HG03025 (cell line): ENCODE measurements at regions not wholly inside any gene's neighbourhood (a gene's known extent, or its start where the extent isn't known, plus 50 kb on each side); places are given as distances from the start of the nearest gene placed in this dataset.
"Not testable (repeated sequence)": the region's sequence is repeated elsewhere in the genome, so short reads cannot be mapped to it uniquely, and the experiment has no call there.

Experiments
- ATAC-seq: cut with Tn5 transposase; IDR thresholded peaks from one replicate; pipeline ENCODE4 v1.9.1; 2021; ENCODE audit warnings: mild to moderate bottlenecking, moderate library complexity; ENCODE audit not compliant: unreplicated experiment, low FRiP score

DNA sequence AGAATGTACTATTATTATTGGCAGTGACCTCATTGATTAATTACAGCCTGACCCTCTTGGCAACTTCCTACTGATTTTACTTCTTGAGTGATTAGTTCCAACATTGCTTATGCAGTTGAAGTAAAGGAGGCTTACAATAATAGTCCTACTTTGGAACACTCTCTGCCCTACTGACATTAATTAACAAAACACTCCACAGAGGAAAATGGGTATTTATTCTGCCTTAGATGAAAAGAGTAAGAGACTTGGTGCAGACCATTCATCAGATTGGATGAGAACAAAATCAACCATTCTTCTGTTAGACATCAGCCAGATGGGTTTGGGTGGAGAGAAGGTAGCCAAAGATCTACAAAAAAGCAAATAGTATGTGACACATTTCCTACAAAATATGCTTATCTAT lies 363.8 kb downstream of the FAT3 start:
- ATAC-seq = no peak

DNA sequence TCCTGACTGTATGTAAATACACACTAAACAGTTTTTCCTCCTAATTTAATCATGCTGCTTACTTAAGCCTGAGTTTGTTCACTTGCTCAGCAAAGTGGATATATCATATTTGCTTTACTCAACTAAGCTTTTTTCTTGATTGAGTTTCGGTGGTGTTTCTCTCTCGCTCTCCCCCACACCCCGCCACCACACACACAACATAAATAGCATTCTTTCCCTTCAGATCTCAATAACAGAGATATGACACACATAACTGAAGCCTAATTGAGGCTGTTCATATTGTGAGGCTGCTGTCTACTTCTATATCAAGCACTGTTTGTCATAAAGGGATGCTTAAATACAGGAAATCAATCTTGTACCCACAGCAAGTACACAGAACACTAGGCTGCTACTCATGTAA lies 364.9 kb downstream of the FAT3 start:
- ATAC-seq = no peak

DNA sequence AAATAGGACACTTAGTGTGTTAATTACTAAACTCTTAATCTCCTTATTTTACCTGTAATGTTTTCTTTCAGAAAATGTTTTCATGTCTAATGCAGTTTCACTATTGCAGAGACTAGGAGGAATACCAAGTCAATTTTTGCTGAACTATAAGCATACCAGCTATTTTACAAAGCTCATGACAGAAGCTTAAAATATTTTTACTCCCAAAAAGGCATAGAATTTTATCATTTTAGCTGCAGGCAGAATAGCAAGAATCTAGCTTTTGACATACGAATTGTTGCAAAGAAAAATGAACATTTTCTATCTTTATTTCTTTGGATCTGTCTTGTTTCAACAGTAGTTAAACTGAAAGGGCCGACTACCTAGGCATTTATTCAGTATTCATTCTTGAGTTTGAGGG lies 366.9 kb downstream of the FAT3 start:
- ATAC-seq = no peak

- no peak for ATAC-seq
Observed at GRCh38 chr11:92594251-92594650, 369.6 kb downstream of the FAT3 start.

GRCh38 chr11:92595052-92595451 lies 370.4 kb downstream of the FAT3 start:
- ATAC-seq = no peak

GRCh38 chr11:92596596-92597317 lies 372.1 kb downstream of the FAT3 start:
- ATAC-seq = no peak

GRCh38 chr11:92601048-92601447 lies 368.4 kb upstream of the MTNR1B start:
- no peak for ATAC-seq

DNA sequence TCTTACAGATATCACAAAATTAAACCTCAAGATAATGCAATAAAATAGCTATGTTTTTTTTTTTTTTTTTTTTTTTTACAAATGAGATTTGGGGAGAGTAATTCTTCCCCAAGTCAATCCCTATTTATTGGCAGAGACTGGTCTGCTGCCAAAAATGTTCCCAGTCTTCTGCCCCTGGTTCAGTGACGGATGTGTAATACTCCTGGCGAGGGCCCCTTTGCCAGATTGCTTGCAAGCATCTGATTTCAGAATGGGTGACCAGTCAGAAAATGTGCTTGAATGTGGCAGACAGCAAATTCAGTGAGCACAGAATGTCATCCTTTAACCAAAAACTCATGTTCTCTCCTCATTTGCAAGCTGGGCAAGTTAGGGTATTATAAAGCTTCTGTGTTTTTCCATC lies 363.8 kb upstream of the MTNR1B start:
- no peak for ATAC-seq

GRCh38 chr11:92607969-92608722 lies 361.3 kb upstream of the MTNR1B start:
- no peak for ATAC-seq

- no peak for ATAC-seq
Observed at GRCh38 chr11:92611157-92611556, 358.3 kb upstream of the MTNR1B start.

DNA sequence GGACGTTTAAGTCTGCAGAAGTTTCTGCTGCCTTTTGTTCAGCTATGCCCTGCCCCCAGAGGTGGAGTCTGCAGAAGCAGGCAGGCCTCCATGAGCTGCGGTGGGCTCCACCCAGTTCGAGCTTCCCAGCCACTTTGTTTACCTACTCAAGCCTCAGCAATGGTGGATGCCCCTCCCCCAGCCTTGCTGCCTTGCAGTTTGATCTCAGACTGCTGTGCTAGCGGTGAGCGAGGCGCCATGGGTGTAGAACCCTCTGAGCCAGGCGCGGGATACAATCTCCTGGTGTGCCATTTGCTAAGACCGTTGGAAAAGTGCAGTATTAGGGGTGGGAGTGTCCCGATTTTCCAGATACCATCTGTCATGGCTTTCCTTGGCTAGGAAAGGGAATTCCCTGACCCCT lies 351.4 kb upstream of the MTNR1B start:
- ATAC-seq = not testable (repeated sequence)

- ATAC-seq = peak; percentile 63
Observed at GRCh38 chr11:92623055-92623454, 346.4 kb upstream of the MTNR1B start.

- ATAC-seq = no peak
Observed at GRCh38 chr11:92625894-92626293, 343.6 kb upstream of the MTNR1B start.

GRCh38 chr11:92626624-92627023 lies 342.8 kb upstream of the MTNR1B start:
- ATAC-seq = no peak

- ATAC-seq = no peak
Observed at GRCh38 chr11:92627615-92628256, 341.7 kb upstream of the MTNR1B start.

DNA sequence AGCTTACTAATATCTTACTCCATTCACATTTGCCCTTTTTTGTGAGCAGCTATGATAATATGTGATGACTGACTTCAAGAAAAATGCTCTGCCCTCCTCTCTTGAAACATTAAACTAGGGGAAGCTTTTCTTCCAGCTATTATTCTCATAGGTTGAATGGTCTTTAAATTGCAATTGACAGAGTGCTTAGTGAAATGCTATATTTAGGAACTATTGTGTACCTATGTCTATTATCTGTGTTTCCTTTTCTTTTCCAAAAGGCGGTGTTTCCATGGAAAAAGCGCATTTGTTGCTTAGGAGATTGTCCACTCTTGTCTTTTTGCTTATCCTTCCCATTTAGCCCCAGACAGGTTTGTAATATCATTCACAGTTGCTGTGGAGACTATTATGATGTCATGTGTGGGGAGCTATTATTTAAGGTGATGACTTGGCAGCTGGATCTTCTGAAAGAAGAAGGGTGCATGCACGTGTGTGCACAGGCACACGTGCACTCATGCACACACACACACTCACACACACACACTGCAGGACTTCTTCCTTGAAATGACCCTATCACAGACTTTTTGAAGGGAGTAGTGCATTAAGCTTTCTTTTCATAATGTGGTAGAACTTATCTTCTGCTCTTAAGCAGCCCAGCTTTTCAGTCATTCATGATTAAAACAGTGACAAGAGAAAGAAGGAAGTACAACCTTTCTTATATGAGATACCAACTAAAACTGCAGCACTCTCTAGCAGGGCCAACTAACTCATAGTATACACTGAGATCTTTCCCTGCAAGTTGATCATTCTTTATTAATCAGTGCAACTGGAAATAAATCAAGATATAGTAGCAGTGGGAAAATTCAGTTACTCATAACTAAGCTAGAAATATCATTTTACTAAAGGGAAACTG lies 340.8 kb upstream of the MTNR1B start:
- ATAC-seq = no peak

GRCh38 chr11:92632495-92632894 lies 337.0 kb upstream of the MTNR1B start:
- no peak for ATAC-seq

GRCh38 chr11:92633820-92634219 lies 335.6 kb upstream of the MTNR1B start:
- ATAC-seq = no peak

DNA sequence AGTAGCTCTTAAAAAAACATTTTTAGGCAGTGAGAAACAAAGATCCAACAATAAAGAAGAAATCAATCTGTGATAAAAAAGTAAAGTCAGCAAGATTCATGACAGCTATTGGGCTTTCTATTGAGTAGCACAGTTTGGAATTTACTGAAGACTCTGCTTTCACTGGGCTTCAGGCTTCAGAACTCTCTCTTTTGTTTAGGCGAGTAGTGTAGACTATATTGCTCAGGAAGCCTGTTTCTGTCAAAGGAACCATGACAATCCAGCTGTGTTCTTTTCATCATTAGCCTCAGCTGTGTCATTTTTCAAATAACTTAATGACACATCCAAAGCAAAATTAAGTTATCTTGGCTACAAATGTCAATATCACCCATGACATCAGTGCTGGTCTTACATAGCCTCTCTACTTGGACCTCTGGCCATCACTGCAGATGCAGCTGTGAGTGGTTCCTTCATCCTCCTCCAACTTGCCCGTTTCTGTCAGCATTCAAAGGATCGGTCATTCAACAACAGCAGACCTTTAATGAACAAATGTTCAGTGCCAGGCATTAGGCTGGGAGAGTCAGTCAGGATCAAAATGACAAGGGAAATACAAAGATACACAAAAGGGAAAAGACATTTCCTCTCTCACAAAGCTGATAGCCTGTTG lies 332.8 kb upstream of the MTNR1B start:
- no peak for ATAC-seq

GRCh38 chr11:92638678-92639077 lies 330.8 kb upstream of the MTNR1B start:
- no peak for ATAC-seq
